ENCODE measurements at regions not wholly inside any gene's neighbourhood (a gene's known extent, or its start where the extent isn't known, plus 50 kb on each side); places are given as distances from the start of the nearest gene placed in this dataset.

DNA sequence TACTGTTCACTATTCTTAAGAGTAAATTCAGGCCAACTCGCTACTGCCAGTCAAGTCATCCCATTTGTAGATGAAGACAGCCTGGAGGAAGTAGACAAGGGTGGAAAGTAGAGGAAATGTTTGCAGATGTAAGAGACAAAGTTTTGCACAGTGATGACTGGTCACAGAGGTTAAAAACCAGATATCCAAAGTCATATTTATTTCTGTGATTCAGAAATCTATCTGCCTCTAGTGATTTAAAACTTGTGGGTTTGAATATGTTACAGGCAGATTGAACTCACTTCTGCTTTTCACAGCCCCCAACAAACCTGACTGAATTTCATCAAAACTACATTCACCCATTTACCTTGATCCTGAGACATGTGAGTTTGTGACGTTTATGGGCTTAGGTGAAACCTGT, 484.7 kb upstream of the C1orf87 start:
- TF ChIP-seq EZH2 (IDR thresholded peaks at IDR 0.05; ENCODE audit: borderline replicate concordance, insufficient read depth, low read length, poor library complexity, severe bottlenecking) (no peak), TAF1 (IDR thresholded peaks at IDR 0.05; ENCODE audit: low read depth) (no peak), POLR2AphosphoS5 (IDR thresholded peaks at IDR 0.05) (no peak)
- TF ChIP-seq, protein P1, sequence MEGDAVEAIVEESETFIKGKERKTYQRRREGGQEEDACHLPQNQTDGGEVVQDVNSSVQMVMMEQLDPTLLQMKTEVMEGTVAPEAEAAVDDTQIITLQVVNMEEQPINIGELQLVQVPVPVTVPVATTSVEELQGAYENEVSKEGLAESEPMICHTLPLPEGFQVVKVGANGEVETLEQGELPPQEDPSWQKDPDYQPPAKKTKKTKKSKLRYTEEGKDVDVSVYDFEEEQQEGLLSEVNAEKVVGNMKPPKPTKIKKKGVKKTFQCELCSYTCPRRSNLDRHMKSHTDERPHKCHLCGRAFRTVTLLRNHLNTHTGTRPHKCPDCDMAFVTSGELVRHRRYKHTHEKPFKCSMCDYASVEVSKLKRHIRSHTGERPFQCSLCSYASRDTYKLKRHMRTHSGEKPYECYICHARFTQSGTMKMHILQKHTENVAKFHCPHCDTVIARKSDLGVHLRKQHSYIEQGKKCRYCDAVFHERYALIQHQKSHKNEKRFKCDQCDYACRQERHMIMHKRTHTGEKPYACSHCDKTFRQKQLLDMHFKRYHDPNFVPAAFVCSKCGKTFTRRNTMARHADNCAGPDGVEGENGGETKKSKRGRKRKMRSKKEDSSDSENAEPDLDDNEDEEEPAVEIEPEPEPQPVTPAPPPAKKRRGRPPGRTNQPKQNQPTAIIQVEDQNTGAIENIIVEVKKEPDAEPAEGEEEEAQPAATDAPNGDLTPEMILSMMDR (IDR thresholded peaks at IDR 0.05; ENCODE audit: poor library complexity, severe bottlenecking): no peak
- TF ChIP-seq, protein P2, sequence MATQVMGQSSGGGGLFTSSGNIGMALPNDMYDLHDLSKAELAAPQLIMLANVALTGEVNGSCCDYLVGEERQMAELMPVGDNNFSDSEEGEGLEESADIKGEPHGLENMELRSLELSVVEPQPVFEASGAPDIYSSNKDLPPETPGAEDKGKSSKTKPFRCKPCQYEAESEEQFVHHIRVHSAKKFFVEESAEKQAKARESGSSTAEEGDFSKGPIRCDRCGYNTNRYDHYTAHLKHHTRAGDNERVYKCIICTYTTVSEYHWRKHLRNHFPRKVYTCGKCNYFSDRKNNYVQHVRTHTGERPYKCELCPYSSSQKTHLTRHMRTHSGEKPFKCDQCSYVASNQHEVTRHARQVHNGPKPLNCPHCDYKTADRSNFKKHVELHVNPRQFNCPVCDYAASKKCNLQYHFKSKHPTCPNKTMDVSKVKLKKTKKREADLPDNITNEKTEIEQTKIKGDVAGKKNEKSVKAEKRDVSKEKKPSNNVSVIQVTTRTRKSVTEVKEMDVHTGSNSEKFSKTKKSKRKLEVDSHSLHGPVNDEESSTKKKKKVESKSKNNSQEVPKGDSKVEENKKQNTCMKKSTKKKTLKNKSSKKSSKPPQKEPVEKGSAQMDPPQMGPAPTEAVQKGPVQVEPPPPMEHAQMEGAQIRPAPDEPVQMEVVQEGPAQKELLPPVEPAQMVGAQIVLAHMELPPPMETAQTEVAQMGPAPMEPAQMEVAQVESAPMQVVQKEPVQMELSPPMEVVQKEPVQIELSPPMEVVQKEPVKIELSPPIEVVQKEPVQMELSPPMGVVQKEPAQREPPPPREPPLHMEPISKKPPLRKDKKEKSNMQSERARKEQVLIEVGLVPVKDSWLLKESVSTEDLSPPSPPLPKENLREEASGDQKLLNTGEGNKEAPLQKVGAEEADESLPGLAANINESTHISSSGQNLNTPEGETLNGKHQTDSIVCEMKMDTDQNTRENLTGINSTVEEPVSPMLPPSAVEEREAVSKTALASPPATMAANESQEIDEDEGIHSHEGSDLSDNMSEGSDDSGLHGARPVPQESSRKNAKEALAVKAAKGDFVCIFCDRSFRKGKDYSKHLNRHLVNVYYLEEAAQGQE (IDR thresholded peaks at IDR 0.05; ENCODE audit: borderline replicate concordance): no peak
